ENCODE measurements at regions not wholly inside any gene's neighbourhood (a gene's known extent, or its start where the extent isn't known, plus 50 kb on each side); places are given as distances from the start of the nearest gene placed in this dataset.

- TF ChIP-seq YY1 (IDR thresholded peaks at IDR 0.05; ENCODE audit: insufficient read depth, insufficient read length) (no peak), ZNF274 (IDR thresholded peaks at IDR 0.05; ENCODE audit: low read depth, low read length) (no peak), SUZ12 (IDR thresholded peaks at IDR 0.05; ENCODE audit: extremely low read depth, insufficient read depth, insufficient read length) (no peak)
- Histone ChIP-seq H3K4me3 (ENCODE audit: insufficient read length, low read depth) (no peak overlapping the region), H3K36me3 (ENCODE audit: insufficient read depth, insufficient read length, low read length) (no peaks in the 10 kb centered on the region), H3K9ac (ENCODE audit: insufficient read length, low read depth) (no peak overlapping the region), H3K27me3 (ENCODE audit: insufficient read depth, insufficient read length) (no peaks in the 10 kb centered on the region), H3K9me3 (ENCODE audit: insufficient read depth, low read length) (no peaks in the 10 kb centered on the region), H3K4me1 (ENCODE audit: insufficient read depth, insufficient read length) (no peaks in the 10 kb centered on the region)
- DNase-seq (ENCODE audit: low read depth, low spot score) = no peak
These were observed 322.8 kb upstream of the NAALADL2 start for GRCh38 chr3:174536319-174536718.

- Histone ChIP-seq H3K4me3 (ENCODE audit: insufficient read length, low read depth) (no peak overlapping the region), H3K36me3 (ENCODE audit: insufficient read depth, insufficient read length, low read length) (no peaks in the 10 kb centered on the region), H3K9ac (ENCODE audit: insufficient read length, low read depth) (no peak overlapping the region), H3K4me1 (ENCODE audit: insufficient read depth, insufficient read length) (no peaks in the 10 kb centered on the region), H3K9me3 (ENCODE audit: insufficient read depth, low read length) (no peaks in the 10 kb centered on the region), H3K27me3 (ENCODE audit: insufficient read depth, insufficient read length) (no peaks in the 10 kb centered on the region)
- no peak for DNase-seq (ENCODE audit: low read depth, low spot score)
- no peak for TF ChIP-seq SUZ12 (IDR thresholded peaks at IDR 0.05; ENCODE audit: extremely low read depth, insufficient read depth, insufficient read length)
- TF ChIP-seq ZNF274 (IDR thresholded peaks at IDR 0.05; ENCODE audit: low read depth, low read length) = no peak
- no peak for TF ChIP-seq YY1 (IDR thresholded peaks at IDR 0.05; ENCODE audit: insufficient read depth, insufficient read length)
These were observed 321.0 kb upstream of the NAALADL2 start for GRCh38 chr3:174538151-174538550.

GRCh38 chr3:174540116-174540908 lies 318.8 kb upstream of the NAALADL2 start:
- H3K9me3 ChIP-seq (ENCODE audit: insufficient read depth, low read length) = no peaks in the 10 kb centered on the region
- no peak overlapping the region for H3K4me3 ChIP-seq (ENCODE audit: insufficient read length, low read depth)
- no peaks in the 10 kb centered on the region for H3K27me3 ChIP-seq (ENCODE audit: insufficient read depth, insufficient read length)
- TF ChIP-seq SUZ12 (IDR thresholded peaks at IDR 0.05; ENCODE audit: extremely low read depth, insufficient read depth, insufficient read length) (no peak), YY1 (IDR thresholded peaks at IDR 0.05; ENCODE audit: insufficient read depth, insufficient read length) (no peak), ZNF274 (IDR thresholded peaks at IDR 0.05; ENCODE audit: low read depth, low read length) (no peak)
- H3K36me3 ChIP-seq (ENCODE audit: insufficient read depth, insufficient read length, low read length) = no peaks in the 10 kb centered on the region
- H3K4me1 ChIP-seq (ENCODE audit: insufficient read depth, insufficient read length) = no peaks in the 10 kb centered on the region
- DNase-seq (ENCODE audit: low read depth, low spot score) = peak; percentile 66
- no peak overlapping the region for H3K9ac ChIP-seq (ENCODE audit: insufficient read length, low read depth)

- H3K9ac ChIP-seq (ENCODE audit: insufficient read length, low read depth) = no peak overlapping the region
- DNase-seq (ENCODE audit: low read depth, low spot score) = no peak
These were observed 317.3 kb upstream of the NAALADL2 start for GRCh38 chr3:174541708-174542315.

GRCh38 chr3:174547801-174548435 lies 311.2 kb upstream of the NAALADL2 start:
- H3K4me3 ChIP-seq (ENCODE audit: insufficient read length, low read depth) = no peak overlapping the region
- H3K36me3 ChIP-seq (ENCODE audit: insufficient read depth, insufficient read length, low read length) = no peaks in the 10 kb centered on the region
- no peaks in the 10 kb centered on the region for H3K9me3 ChIP-seq (ENCODE audit: insufficient read depth, low read length)
- TF ChIP-seq ZNF274 (IDR thresholded peaks at IDR 0.05; ENCODE audit: low read depth, low read length) (no peak), SUZ12 (IDR thresholded peaks at IDR 0.05; ENCODE audit: extremely low read depth, insufficient read depth, insufficient read length) (no peak), YY1 (IDR thresholded peaks at IDR 0.05; ENCODE audit: insufficient read depth, insufficient read length) (no peak)
- H3K27me3 ChIP-seq (ENCODE audit: insufficient read depth, insufficient read length) = no peaks in the 10 kb centered on the region
- H3K4me1 ChIP-seq (ENCODE audit: insufficient read depth, insufficient read length) = no peaks in the 10 kb centered on the region
- H3K9ac ChIP-seq (ENCODE audit: insufficient read length, low read depth) = no peak overlapping the region
- no peak for DNase-seq (ENCODE audit: low read depth, low spot score)

More at GRCh38 chr3:174541708-174542315, 317.3 kb upstream of the NAALADL2 start:
- Histone ChIP-seq H3K4me3 (ENCODE audit: insufficient read length, low read depth) (no peak overlapping the region), H3K36me3 (ENCODE audit: insufficient read depth, insufficient read length, low read length) (no peaks in the 10 kb centered on the region), H3K9me3 (ENCODE audit: insufficient read depth, low read length) (no peaks in the 10 kb centered on the region), H3K27me3 (ENCODE audit: insufficient read depth, insufficient read length) (no peaks in the 10 kb centered on the region), H3K4me1 (ENCODE audit: insufficient read depth, insufficient read length) (no peaks in the 10 kb centered on the region)
- TF ChIP-seq YY1 (IDR thresholded peaks at IDR 0.05; ENCODE audit: insufficient read depth, insufficient read length) (no peak), SUZ12 (IDR thresholded peaks at IDR 0.05; ENCODE audit: extremely low read depth, insufficient read depth, insufficient read length) (no peak), ZNF274 (IDR thresholded peaks at IDR 0.05; ENCODE audit: low read depth, low read length) (no peak)

GRCh38 chr3:174548841-174549623 lies 310.1 kb upstream of the NAALADL2 start:
- no peaks in the 10 kb centered on the region for H3K27me3 ChIP-seq (ENCODE audit: insufficient read depth, insufficient read length)
- no peaks in the 10 kb centered on the region for H3K36me3 ChIP-seq (ENCODE audit: insufficient read depth, insufficient read length, low read length)
- no peak for DNase-seq (ENCODE audit: low read depth, low spot score)
- H3K9ac ChIP-seq (ENCODE audit: insufficient read length, low read depth) = no peak overlapping the region
- TF ChIP-seq YY1 (IDR thresholded peaks at IDR 0.05; ENCODE audit: insufficient read depth, insufficient read length) = no peak
- no peak for TF ChIP-seq SUZ12 (IDR thresholded peaks at IDR 0.05; ENCODE audit: extremely low read depth, insufficient read depth, insufficient read length)
- TF ChIP-seq ZNF274 (IDR thresholded peaks at IDR 0.05; ENCODE audit: low read depth, low read length) = no peak
- no peaks in the 10 kb centered on the region for H3K9me3 ChIP-seq (ENCODE audit: insufficient read depth, low read length)
- H3K4me3 ChIP-seq (ENCODE audit: insufficient read length, low read depth) = no peak overlapping the region
- H3K4me1 ChIP-seq (ENCODE audit: insufficient read depth, insufficient read length) = no peaks in the 10 kb centered on the region

Data from NT2/D1 (cell line).